Smooth muscle cell (in vitro differentiated cells): ENCODE measurements at regions not wholly inside any gene's neighbourhood (a gene's known extent, or its start where the extent isn't known, plus 50 kb on each side); places are given as distances from the start of the nearest gene placed in this dataset.

ENCODE experiments used
- DNase-seq: peaks from one replicate; lab custom pipeline; 2025; ENCODE audit not compliant: unreplicated experiment; lab: John Stamatoyannopoulos, UW
- H2AFZ ChIP-seq: fragments of 200-600 bp; sonication (generic); 2 replicates; pipeline ENCODE4 v1.6.0; 2016; ENCODE audit warnings: antibody characterized with exemption, low read depth, mild to moderate bottlenecking
- H3F3A ChIP-seq: fragments of 200-600 bp; sonication (generic); 2 replicates; pipeline ENCODE4 v1.6.0; 2017; ENCODE audit warnings: antibody characterized with exemption, low read depth
- H3K27ac ChIP-seq: fragments of 200-600 bp; sonication (generic); 2 replicates; pipeline ENCODE4 v1.5.1; 2016; ENCODE audit warnings: low read depth, mild to moderate bottlenecking
- H3K27me3 ChIP-seq: fragments of 200-600 bp; sonication (generic); 2 replicates; pipeline ENCODE4 v1.6.1; 2016; ENCODE audit warnings: low read depth, mild to moderate bottlenecking
- H3K36me3 ChIP-seq: fragments of 200-600 bp; sonication (generic); 2 replicates; pipeline ENCODE4 v1.5.1; 2016; ENCODE audit warnings: low read depth
- H3K4me1 ChIP-seq: fragments of 200-600 bp; sonication (generic); 2 replicates; pipeline ENCODE4 v1.5.1; 2016; ENCODE audit warnings: low read depth
- H3K4me2 ChIP-seq: fragments of 200-600 bp; sonication (generic); 2 replicates; pipeline ENCODE4 v1.6.0; 2016; ENCODE audit warnings: mild to moderate bottlenecking
- H3K4me3 ChIP-seq: fragments of 200-600 bp; sonication (generic); 2 replicates; pipeline ENCODE4 v1.5.1; 2016; ENCODE audit warnings: mild to moderate bottlenecking
- H3K79me2 ChIP-seq: fragments of 200-600 bp; sonication (generic); 2 replicates; pipeline ENCODE4 v1.6.0; 2016; ENCODE audit warnings: low read depth, mild to moderate bottlenecking
- H3K9ac ChIP-seq: fragments of 200-600 bp; sonication (generic); 2 replicates; pipeline ENCODE4 v1.6.0; 2016; ENCODE audit warnings: low read depth
- H3K9me3 ChIP-seq: fragments of 200-600 bp; sonication (generic); replicated peaks from 2 replicates; pipeline ENCODE4 v1.5.1; 2016; ENCODE audit warnings: low read depth
- H4K20me1 ChIP-seq: fragments of 200-600 bp; sonication (generic); 2 replicates; pipeline ENCODE4 v1.6.0; 2016; ENCODE audit warnings: low read depth
- CTCF ChIP-seq: fragments of 200-600 bp; sonication (generic); IDR thresholded peaks from 2 replicates; pipeline ENCODE4 v1.5.1; 2017; ENCODE audit warnings: borderline replicate concordance, mild to moderate bottlenecking, antibody characterized with exemption; ENCODE audit not compliant: insufficient read depth, poor library complexity, severe bottlenecking
- WGBS: methylation state at CpG from one replicate; pipeline ENCODE4 v1.1.7; 2016; ENCODE audit warnings: low lambda C conversion rate; 5-methylcytosine and 5-hydroxymethylcytosine counted together

DNA sequence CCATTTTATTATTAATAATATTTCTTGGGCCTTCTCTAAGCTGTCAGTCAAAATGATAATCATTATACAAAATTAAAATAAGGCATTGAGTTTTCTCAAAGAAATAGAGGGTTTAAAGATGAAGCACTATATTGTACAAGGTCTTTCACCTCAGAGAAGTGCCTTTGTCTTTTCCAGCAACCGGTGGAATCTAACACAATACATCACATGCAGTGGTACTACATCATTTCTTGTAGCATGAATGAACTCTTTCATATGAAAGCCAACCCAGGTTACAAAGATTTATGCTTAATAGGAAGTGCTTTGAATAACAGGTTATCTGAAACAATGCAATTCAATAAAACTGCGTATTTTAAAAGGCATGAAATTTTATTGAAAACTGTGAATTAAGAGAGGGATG is 1620.8 kb downstream of the PCDH9 start:
- no peak overlapping the region for H3K9ac ChIP-seq
- H3K9me3 ChIP-seq = no peaks in the 10 kb centered on the region
- no peaks in the 10 kb centered on the region for H3K4me1 ChIP-seq
- H3K4me2 ChIP-seq = no peak overlapping the region
- WGBS = 88% methylated on average over 2 of the region's 2 CpGs
- H4K20me1 ChIP-seq = no peaks in the 10 kb centered on the region
- H3K79me2 ChIP-seq = no peaks in the 10 kb centered on the region
- TF ChIP-seq CTCF = no peak
- H3K36me3 ChIP-seq = no peaks in the 10 kb centered on the region
- peaks cover 61% of the 10 kb centered on the region for H3K27me3 ChIP-seq
- H3K4me3 ChIP-seq = no peak overlapping the region
- H2AFZ ChIP-seq = no peak overlapping the region
- no peak overlapping the region for H3K27ac ChIP-seq
- no peaks in the 10 kb centered on the region for H3F3A ChIP-seq
- DNase-seq = no peak

DNA sequence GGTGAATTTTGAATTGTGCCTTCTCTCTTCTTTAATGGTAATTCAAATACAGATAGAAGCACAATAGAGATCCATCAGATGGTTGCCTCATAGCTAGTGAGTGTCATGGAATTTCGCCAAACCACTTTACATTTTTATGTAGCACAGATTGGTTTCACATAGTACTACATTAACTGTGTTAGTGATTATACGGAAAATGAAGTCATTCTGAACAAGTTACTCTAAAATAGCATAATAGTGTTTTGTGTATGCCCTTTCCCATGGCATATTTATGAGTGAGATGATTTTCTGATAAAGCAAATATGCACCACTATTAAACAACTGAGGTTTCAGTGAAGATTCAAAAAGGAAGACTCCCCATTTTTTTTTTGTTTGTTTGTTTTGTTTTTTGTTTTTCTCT is 1623.5 kb downstream of the PCDH9 start:
- Histone ChIP-seq H3K9ac (no peak overlapping the region), H3K4me1 (no peaks in the 10 kb centered on the region), H3K27ac (no peak overlapping the region), H3K79me2 (no peaks in the 10 kb centered on the region), H3F3A (no peaks in the 10 kb centered on the region), H3K4me2 (no peak overlapping the region), H3K27me3 (peaks cover 85% of the 10 kb centered on the region), H3K9me3 (no peaks in the 10 kb centered on the region), H2AFZ (no peak overlapping the region), H3K4me3 (no peak overlapping the region), H4K20me1 (no peaks in the 10 kb centered on the region), H3K36me3 (no peaks in the 10 kb centered on the region)
- no peak for TF ChIP-seq CTCF
- DNase-seq = no peak
- WGBS = 94% methylated on average over 2 of the region's 2 CpGs

- Histone ChIP-seq H3K27me3 (peaks cover 90% of the 10 kb centered on the region), H3K9me3 (no peaks in the 10 kb centered on the region), H2AFZ (no peak overlapping the region), H4K20me1 (no peaks in the 10 kb centered on the region), H3K4me1 (no peaks in the 10 kb centered on the region), H3F3A (no peaks in the 10 kb centered on the region), H3K4me2 (no peak overlapping the region), H3K9ac (no peak overlapping the region), H3K36me3 (no peaks in the 10 kb centered on the region), H3K4me3 (no peak overlapping the region), H3K79me2 (no peaks in the 10 kb centered on the region), H3K27ac (no peak overlapping the region)
- no peak for TF ChIP-seq CTCF
- no peak for DNase-seq
Measured at GRCh38 chr13:65605396-65605795, 1624.7 kb downstream of the PCDH9 start.

- Histone ChIP-seq H3K9ac (no peak overlapping the region), H2AFZ (no peak overlapping the region), H3K36me3 (no peaks in the 10 kb centered on the region), H3K4me1 (no peaks in the 10 kb centered on the region), H4K20me1 (no peaks in the 10 kb centered on the region), H3F3A (no peaks in the 10 kb centered on the region), H3K27me3 (peaks cover 80% of the 10 kb centered on the region), H3K4me3 (no peak overlapping the region), H3K27ac (no peak overlapping the region), H3K4me2 (no peak overlapping the region), H3K9me3 (no peaks in the 10 kb centered on the region), H3K79me2 (no peaks in the 10 kb centered on the region)
- 94% methylated on average over 3 of the region's 3 CpGs for WGBS
- no peak for DNase-seq
- TF ChIP-seq CTCF = no peak
Measured at GRCh38 chr13:65603160-65603559, 1627.0 kb downstream of the PCDH9 start.
